Activated effector memory CD4-positive, alpha-beta T cell treated with Interleukin-2 at 50 U/mL for 16 hours (primary cell): ENCODE measurements at regions not wholly inside any gene's neighbourhood (a gene's known extent, or its start where the extent isn't known, plus 50 kb on each side); places are given as distances from the start of the nearest gene placed in this dataset.

Experiments
- DNase-seq: peaks from one replicate; pipeline ENCODE4 v3.0.0-alpha.2; 2020

DNA sequence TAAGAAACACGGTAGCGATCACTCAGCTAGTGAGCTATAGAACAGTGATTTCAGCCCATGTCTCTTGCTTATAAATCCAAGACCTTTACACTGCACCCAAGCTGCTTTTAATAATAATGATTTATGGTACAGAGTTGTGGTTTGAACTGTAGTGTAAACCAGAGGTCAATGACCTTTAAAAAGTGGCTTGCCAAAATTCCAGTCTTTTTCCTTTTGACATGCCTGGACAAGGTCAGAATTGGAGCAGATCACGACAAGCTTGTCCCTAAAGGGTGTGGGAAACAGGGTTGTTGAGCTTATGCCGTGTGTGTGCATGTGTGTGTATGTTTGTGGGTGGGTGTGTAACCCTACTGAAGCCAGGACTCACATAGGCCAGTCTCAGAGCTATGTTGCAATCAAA, 225.3 kb upstream of the CLINT1 start:
- DNase-seq, result no peak

DNA sequence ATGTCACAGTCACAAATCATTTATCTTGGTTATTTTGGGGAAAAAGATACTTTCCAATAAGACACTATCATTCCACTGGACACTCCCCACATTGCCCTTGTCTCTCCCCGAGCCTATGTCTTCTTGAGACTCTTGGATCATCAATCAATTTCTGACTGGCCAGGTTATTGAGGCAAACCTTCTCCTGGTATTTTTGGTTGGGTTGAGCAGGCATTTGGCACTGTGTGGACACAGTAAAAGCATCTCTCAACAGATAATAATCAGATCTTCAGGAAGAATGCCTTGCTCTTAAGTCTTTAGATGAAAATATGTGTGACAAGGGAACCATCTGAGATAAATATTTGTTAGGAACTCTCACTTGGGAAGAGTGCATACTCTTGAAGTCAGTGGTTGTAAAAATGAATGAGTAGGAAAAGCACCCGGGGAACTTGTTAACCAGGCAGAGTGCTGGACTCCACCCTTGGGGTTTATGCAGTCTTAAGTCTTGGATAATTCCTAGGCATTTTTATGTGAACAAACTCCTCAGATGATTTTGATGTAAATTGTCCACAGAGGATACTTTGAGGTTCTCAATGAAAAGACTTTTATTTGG, 223.8 kb upstream of the CLINT1 start:
- no peak for DNase-seq

DNA sequence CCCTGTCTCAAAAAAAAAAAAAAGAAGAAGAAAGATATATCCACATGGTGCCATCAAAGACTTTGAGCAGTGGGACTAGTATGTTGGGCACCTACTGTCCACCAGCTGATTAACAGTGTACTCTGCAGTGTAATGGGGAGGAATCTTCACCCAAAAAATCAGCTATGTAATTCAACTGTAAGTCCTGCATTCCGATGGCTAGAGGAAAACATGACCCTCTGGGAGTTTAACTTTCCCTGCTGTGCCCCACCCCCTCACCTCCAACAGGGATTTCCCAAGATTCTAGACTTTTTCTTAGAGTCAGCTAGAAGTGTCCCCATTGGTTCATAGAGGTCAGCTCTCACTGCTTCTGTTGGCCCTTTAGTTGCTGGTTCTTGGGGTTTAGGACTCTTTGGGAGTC, 221.2 kb upstream of the CLINT1 start:
- DNase-seq, result no peak

DNA sequence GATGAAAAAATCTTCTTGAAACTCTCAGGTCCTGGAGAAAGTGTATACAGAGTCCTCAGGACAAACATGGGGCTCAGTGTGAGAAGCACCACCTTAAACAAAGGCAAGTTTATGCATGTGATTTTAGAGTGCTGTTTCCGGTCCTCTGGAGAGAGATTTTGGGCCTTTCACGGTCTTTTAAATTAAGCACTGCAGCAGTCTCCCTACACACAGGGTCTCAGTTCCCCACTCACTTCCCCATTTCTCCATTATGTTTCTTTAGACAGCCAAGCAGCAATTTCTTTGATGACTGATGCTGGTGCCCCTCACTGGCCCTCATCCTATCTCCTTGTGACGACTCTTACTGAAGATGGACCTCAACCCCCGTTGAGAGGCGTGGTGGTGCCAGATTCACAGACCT, 220.2 kb upstream of the CLINT1 start:
- no peak for DNase-seq

DNA sequence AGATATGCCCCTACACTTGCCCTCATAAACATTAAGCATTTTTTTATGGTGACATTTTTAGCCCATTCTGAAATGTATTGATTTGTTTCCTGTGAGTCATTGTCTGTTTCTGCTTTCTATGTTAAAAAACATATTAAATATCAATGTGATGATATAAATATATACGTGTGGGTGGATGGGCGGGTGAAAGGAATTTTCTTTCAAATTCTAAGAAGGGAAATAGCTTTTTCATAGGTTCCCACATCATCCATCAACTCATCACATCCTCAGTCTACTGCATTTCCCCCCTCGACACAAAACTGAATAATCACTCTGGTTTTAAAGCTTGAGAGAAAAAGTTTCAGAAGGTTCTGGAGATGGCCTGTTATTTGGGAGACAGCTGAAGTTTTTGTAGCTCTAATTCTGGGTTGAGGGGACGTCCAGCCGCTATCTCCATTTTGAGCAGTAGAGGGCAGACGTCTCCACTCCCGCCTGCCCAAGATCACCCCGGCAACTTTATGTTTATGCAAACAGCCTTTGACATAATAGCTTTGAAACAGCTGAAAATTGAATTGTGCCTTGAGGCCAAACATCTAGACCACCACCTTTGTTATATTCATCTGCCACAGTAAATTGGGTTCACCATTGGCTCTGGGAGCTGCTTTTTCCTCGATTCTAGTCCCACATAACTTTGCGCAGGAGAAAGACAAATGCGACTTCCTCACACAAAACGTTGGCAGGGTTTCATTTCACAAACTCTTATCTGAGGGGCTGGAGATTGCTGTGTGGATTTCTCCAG, 216.2 kb upstream of the CLINT1 start:
- peak; percentile 8 for DNase-seq

DNA sequence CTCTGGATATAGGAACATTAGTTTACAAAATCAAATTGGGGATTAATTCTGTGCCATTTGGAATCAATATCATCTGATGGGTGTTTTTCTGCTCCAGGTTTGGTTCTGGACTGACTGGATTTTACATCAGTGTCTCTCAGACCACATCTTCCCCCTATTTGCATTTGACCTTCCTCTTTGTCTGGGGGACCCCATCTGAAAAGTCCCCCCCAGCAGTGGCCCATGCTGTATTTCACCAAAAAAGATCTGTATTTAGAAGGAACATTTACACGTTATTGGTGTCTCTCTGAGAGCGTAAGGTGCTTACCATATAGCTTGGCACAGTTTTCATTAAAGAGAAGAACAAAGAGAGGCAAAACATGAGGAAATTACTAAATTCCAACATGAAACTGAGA, 215.6 kb upstream of the CLINT1 start:
- DNase-seq, result no peak

DNA sequence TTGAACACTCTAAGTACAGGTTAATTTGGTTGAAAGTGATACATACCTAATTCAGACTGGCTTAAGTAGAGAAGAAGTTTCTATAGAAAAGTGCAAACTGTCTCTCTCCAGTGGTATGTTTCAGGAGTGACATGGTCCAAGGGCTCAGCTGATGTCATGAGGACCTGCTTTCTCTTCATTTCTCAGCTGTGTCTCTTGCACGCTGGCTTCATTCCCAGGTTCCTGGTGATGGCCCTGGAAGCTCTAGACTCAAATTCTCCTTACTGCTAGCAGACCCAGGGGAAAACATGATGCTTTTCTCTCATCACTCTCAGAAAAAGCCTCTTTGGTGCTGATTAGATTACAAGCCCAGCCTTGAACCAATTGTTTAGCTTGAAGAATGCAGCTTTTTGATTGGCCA, 211.9 kb upstream of the CLINT1 start:
- DNase-seq, result no peak

DNA sequence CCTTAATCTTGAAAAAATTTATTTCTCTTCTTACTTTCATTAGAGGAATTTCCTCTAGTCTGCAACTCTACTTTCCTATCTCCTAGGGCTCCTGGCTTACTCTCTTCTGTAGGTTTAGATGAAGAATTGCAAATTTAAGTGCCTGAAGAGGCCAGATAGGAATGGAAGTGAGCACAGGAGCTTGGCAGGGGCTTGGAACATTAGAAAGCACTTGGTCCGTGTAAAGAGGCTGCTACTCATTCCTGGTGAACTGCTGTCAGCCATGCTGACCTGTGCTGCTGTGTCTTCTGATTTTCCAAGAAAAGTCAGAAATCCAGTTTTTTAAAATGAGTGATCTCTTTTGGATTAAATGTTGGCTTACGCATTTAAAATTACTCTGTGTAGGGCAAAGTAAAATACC, 210.9 kb upstream of the CLINT1 start:
- DNase-seq, result no peak

DNA sequence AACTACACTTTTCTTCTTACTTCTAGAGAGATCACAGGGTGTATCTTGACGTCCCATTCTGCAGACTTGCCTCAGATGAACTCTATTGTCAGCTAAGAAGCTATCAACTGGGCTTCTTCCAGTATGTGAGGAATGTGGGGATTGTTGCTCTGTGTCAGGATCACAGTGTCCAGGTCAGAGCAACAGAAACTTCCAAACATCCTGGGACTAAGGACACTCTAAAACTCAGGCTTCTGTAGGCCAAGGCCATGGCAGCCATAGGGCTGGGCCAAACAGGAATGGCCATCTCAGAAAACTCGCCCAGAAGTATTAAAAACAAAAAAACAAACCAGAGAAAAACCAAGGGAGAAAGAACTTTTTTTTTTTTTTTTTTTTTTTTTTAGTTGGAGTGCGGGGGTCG, 210.0 kb upstream of the CLINT1 start:
- DNase-seq, result no peak

DNA sequence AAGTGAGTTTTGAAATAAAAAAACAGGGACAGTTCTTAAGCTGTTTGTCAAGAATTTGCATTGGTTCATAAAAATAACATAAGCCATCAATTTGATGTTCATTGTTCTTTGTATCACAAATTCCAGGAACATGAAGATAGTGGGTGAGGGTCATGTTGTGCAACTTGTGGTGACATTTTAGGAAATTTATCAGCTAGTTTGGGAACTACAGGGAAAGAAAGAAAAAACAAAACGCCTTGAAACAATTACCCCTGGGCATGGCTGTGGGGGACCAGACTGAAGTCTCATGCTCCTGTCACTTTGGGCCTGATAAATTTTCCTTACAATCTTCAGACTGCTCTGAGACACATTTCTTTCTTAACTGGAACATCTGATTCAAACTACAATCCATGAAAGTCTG, 207.1 kb upstream of the CLINT1 start:
- DNase-seq, result no peak

DNA sequence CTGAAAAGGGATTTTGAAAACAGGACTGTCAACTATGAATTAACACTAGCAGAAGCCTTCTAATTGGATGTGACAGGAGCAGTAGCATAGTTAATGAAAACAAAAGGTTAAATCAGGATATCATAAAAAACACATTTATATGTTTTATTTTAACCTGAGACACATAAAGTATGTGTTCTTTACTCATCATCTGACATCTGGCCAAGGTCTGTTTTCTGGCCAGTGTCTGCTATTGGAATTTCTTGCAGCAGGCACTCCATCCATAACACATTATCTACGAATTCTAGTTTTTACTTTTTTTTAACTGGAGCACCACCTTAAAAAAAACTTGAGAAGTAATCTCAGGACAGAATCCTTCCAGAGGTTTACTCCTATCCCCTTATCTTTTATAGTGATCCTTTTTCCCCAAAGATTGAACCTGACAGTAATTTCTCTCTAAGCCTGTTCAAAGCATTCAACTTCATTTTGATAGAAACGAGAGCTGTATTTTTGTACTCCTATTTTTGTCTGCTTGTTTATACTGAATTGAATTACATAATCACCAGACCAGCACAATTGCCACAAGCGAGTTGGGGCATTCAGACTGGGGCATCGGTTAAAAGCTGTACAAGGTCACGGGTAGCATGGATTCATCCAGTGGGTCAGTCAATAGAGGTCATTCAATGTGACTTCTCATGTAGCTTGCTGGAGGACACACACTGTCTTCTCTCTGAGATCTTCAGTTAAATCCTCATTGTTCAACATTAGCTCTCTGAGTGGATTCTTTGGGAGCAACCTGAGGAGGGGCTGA, 205.6 kb upstream of the CLINT1 start:
- no peak for DNase-seq

DNA sequence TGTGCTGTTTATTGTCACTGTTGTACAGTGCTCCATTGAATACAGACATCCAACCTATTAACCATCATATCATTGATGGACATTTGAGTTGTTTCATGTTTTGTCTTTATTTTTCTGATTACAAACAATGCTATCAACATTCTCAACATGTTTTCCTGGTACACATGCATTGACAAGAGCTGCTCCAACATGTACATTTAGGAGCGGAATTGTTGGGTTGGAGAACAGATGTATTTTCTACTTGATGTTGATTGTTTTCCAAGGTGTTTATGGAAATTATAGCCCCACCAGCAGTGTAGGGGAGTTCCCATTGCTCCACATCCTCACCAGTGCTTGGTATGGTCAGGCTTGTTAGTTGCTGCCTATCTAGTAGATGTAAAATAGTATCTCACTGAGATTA, 204.1 kb upstream of the CLINT1 start:
- no peak for DNase-seq

DNA sequence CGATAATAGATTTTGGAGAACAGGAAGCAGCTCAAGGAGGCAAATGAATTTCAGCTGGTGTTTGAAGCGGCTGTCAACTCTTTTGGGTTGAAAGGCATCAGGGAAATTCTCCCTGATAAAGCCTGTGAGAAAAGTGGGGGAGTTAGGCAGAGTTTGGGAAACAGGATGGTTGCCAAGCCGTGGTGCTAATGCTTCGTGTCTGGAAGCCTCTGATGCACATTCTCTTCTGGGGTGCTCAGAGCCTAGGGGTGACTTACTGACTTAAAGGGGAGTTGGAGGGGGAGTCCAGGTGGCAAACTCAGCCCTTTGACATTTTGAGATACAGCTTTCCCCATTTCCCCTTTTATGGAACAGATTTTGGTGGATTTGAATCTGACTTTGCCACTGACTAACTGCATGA, 202.5 kb upstream of the CLINT1 start:
- no peak for DNase-seq

DNA sequence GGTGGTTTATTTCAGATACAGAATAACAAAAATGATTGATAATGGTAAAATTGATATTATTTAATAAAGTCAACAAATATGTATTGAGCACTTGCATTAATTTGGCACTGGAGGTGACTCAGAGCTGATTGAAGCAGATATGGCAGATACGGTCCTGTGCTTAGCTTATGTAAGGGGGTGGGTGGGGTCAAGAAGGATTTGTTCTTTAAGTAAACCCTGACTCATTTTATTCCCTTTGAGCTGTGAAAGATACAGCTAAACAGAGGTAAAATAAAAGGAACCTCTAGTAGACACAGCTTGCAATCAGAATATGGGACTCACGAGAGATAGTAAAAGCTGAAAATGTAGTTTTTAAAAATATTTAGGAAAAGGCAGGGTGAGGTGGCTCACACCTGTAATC, 201.3 kb upstream of the CLINT1 start:
- DNase-seq, result no peak

DNA sequence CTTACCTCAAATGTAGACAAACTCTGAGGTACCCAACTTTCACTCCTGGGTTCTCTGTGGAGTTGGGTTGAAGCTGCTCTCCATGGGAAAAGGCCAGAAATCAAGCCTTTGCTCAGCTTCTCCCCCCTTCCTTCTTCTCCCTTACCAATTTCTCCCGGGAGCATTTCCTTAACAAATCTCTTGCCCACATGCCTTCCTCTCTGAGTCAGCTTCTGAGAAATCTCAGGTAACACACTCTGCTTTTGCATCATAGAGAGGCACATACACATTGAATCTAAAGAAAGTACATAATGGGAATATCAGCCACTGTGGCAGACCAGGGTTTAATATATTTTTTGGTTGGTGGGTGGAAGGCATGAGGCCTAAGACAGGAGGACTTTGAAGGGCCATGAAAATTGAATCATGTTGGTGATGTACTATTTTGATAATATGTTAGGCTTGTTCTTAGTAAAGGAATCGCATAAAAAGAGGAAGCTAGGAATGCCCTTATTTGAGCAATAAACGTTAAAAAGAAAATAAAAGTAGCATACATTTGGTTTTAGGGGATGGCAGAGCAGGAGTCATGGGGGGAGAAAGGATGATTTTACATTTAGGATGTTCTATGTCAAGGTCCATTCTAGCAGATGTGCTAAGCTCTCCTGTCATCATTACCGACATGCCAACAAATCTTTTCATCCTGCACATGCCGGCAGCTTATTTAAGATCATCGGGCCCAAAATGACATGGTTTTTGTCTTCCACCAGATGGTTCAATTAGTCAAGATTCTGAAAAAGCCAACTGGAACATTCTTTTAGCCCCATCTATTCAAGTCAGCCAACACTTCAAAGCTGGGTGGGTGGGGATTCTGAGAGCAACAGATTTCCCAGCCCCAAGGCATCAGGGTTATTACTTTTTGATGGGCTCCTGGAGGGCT, 199.5 kb upstream of the CLINT1 start:
- no peak for DNase-seq

DNA sequence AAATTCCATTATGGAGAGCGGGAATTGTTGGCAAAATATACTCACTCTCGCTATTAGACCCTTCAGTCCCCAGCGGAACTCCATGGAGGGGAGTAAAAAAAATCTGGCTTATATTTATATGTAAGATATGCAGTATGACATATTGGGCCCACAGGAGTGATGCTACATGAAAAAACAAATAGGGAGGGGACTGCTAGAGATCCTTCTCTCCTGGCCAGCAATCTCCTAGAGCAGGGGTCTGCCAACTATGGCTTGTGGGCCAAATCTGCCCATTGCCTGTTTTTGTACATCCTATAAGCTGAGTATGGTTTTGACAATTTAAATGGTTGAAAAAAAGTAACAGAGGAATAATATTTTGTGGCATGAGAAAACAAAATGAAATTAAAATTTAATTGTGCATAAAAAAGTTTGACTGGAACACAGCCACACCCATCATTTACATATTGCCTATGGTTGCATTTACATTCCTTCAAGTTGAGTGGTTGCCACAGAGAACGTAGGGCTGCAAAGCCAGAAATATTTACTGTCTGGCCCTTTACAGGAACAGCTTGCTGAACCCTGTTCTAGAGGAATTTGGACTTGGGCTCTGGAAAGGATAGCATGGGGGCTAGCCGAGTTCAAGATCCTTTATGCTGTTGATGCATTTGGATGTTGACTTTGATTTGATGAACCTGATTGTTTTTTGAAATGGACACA, 197.3 kb upstream of the CLINT1 start:
- DNase-seq, result no peak

DNA sequence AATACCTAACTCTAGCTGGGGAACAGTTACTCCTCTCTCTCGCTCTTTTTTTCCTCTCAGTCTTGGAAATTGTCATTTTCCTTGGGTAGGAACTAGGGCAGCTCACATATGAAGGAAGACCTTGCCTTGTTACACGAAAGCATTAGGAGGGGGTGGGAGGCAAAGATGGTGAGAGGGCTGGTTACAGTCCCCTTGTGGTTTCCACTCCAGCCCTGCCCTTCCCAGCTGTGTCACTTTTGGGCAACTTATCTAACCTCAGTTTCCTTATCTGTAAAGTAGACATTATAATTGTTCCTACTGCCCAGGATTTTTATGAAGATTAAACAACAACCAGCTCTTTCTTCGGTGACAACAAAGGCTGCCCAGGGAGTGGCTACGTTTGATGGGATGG, 196.2 kb upstream of the CLINT1 start:
- DNase-seq, result no peak

DNA sequence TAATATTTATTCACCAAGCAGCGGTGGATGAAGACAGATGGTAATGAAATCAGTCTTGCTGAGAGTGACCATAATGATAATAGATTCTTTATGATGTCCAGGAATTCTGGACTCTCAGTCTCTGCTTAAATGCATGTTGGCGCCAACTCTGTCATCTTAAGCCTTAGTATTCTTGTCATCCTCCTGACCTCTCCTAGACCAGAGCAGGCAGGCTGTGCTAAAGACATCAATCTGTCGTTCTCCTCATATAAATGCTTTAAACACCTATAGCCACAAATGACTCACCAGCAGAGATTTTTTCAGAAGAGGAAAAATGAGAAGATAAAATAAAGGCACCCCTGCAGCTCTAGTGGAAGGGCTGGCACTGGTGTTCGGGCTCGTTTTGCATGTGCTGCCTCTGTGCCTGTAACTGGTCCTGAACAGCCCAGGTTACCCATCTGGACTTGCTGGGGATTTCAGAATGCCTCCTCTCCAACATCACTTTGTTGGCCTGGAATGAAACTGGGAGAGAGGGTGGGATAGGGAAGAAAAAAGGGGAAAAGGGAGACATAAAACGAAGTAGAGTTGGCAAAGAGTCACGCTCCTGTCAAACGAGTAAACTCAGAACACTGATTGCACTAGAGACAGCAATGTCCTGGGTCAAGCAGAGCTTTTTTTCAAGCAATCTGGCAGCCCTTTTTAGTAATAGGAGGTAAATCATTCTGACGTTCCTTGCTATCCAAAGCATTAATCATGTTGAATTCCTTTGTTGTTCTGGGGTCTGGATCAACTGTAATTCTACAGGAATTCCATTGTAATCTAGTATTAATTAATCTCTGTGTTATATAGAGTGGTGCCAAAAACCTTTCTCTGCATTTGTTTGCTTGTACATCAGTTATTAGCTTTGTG, 195.5 kb upstream of the CLINT1 start:
- no peak for DNase-seq

DNA sequence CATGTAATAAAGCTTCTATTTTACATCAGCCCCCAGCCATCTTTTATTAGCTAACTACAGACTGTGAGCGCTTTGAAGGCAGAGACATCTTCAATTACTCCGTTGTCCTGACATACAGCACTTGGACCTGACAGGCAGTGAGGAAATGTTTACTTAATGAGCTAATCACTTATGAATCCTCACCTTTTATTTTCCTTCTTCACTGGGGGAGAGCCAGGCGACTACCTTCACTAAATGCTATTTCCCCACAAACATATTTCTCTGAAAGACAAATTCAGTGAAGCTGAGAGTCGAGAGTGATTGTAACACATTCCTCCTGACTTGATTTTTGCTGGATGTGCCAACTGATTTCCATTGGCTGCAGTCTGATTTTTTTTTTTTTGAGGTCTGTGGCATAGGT, 192.1 kb upstream of the CLINT1 start:
- no peak for DNase-seq

DNA sequence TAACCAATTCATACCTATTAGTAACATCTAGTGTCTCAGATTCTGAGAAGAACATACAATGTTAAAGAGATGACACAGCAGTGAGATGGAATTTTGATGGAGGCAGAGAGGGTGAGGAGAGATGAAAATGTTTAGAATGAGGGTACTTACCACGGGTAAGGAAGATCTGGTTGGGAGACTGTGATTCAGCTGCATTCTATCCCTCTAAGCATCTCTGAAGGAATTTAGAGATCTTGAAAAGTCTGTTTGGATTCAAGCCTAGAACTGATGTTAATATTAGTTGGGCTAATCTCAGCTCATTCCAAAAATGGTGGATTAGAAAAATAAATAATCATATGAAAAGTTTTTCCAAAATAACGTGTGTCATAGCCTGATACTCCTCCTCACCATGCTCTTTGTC, 191.5 kb upstream of the CLINT1 start:
- DNase-seq, result no peak

DNA sequence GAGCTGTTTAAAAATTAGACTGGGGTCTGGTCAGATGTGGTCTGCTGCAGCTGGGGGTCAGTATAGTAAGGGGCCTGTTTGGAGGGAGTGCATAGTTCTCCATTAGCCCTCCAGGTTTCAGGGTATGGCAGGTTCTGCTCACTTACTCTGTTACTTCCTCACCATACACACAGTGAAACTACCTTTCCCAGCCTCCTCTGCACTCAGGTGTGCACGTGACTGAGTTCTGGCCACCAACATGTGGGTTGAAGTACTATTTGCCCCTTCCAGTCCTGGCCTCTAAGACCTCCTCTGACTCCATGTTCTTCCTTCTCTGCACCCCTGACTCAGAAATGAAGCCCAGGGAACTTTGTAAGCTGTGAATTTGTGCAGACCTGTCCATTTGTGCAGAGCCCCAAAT, 190.5 kb upstream of the CLINT1 start:
- no peak for DNase-seq

DNA sequence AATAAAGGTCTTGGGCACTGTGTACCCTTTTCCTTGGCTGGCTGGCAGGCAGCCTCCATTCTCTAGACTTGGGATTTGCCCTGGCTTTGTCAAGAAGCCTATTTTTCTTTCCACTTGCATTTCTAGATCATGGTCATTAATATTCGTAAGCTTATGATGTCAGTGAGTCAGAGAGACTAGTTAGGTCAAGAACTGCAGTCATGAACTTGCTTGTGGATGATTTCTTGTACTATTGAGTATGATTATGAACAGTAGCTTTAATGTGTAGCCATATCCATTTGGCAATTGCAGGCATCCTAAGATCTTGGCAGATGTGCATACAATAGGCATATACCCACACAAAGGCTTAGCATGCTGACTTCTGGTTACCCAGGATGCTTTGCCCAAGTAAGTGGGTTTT, 186.8 kb upstream of the CLINT1 start:
- DNase-seq, result no peak
